ENCODE measurements at regions not wholly inside any gene's neighbourhood (a gene's known extent, or its start where the extent isn't known, plus 50 kb on each side); places are given as distances from the start of the nearest gene placed in this dataset.
"Not testable (repeated sequence)": the region's sequence is repeated elsewhere in the genome, so short reads cannot be mapped to it uniquely, and the experiment has no call there.

DNA sequence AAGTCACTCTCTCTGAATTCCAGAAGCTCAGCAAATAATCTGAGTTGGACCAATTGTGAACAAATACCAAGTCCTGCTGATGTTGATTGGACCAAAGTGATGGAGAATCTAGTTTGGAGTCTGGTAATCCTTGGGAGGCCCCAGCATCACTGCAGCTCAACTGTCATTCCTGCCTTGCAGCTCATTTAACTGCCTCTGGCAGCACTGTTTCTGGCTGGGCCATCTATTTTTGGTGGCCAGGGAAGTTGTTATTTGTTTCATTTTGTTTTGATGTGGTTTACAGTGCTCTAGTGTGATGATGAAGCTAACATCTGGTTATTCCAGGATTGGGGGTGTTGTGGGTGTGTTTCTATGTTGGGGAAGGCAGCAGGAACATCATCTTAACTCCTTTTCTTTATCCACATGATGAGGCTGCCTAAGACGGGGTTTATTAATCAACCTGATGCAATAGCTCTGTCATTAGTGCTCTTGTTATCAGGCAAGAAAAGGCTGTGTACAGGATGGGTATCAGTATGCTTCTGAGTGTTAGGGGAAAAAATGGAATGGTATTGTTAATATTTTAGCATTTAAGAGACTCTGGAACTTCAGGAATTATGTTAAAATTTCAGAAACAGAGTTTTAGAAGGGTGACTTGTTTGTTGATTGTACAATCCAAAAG lies 91.7 kb upstream of the SEC22B start:
- H3K4me2 ChIP-seq (ENCODE audit: low read length); H3K9me3 ChIP-seq (ENCODE audit: low read length); H3K27ac ChIP-seq (ENCODE audit: low read length); H3K36me3 ChIP-seq (ENCODE audit: low read depth, low read length); H3K27me3 ChIP-seq (ENCODE audit: low read length); POLR2A ChIA-PET (ENCODE audit: unreplicated experiment); H3K9me2 ChIP-seq (replicated peaks; ENCODE audit: low read length); H3K4me1 ChIP-seq (ENCODE audit: insufficient read depth, low read length); H3F3A ChIP-seq (ENCODE audit: low read length, unreplicated experiment); H3K4me3 ChIP-seq (ENCODE audit: low read length); H2AFZ ChIP-seq (ENCODE audit: low read length); H3K9ac ChIP-seq (ENCODE audit: low read length); intact Hi-C loops (cut with micrococcal nuclease); H4K20me1 ChIP-seq (ENCODE audit: low read length); CTCF ChIA-PET; H3K79me2 ChIP-seq (ENCODE audit: low read length); DNase-seq; BruUV-seq (replicated peaks); ATAC-seq: not testable (repeated sequence)

GRCh38 chr1:120264564-120264963 lies 88.2 kb upstream of the SEC22B start:
- CTCF ChIA-PET, result not testable (repeated sequence)

DNA sequence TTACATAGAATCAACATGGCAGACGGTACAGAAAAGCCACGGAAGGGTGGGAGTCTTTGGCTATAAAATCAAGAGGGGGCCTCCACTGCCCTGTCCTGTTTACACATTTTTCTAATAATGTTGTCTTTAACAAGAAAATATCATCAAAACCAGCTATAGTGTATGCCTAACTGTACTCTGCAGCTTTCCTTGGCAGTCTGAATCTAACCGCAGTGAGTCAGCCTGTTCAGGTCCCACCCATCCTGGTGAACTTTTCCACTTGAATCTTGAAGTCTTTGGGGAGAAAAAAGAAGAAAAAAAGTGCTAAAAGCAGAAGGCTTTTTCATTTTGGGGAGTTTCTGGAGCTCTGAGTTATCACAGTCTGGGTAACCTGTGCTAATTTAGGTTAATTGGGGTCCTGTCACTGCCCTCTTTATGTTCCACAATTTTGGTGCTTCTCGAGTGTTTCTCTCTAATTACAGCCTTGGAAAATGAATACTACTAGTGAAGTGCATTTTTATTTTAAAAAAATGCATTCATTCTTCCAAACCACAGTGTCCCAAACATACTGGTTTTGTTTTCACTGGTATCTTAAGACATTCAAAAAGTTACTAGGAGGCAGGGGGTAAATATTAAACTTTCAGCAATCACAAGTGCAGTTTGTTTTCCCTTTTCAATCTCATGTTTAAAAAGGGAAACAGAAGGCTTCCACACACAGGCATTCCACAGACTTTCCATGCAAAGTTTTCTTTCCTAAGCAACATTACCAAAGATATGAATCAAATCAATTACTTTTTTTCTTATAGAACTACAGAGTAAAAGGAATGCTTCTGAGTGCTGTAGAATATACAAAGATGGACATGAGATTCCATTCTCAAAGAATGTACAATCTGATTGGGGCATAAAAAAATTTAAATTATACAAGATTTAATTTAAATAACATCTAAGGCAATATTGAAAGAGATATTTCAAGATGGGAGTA lies 86.8 kb upstream of the SEC22B start:
- POLR2A ChIA-PET (ENCODE audit: unreplicated experiment); H3K27ac ChIP-seq (ENCODE audit: low read length); H3K79me2 ChIP-seq (ENCODE audit: low read length); H3K4me3 ChIP-seq (ENCODE audit: low read length); H3K9me2 ChIP-seq (replicated peaks; ENCODE audit: low read length); H3F3A ChIP-seq (ENCODE audit: low read length, unreplicated experiment); DNase-seq; H3K9me3 ChIP-seq (ENCODE audit: low read length); H3K4me1 ChIP-seq (ENCODE audit: insufficient read depth, low read length); H3K36me3 ChIP-seq (ENCODE audit: low read depth, low read length); H3K9ac ChIP-seq (ENCODE audit: low read length); intact Hi-C loops (cut with micrococcal nuclease); H2AFZ ChIP-seq (ENCODE audit: low read length); H3K27me3 ChIP-seq (ENCODE audit: low read length); CTCF ChIA-PET; H4K20me1 ChIP-seq (ENCODE audit: low read length); H3K4me2 ChIP-seq (ENCODE audit: low read length): not testable (repeated sequence)
- TSS peak; percentile 56 for BruUV-seq (replicated peaks)
- peak; percentile 92 for ATAC-seq

More at GRCh38 chr1:120264564-120264963, 88.2 kb upstream of the SEC22B start:
- H3K4me1 ChIP-seq (ENCODE audit: insufficient read depth, low read length); H3K27ac ChIP-seq (ENCODE audit: low read length); H2AFZ ChIP-seq (ENCODE audit: low read length); DNase-seq; H3K4me3 ChIP-seq (ENCODE audit: low read length); H3K79me2 ChIP-seq (ENCODE audit: low read length); H3K36me3 ChIP-seq (ENCODE audit: low read depth, low read length); H3F3A ChIP-seq (ENCODE audit: low read length, unreplicated experiment); H3K9ac ChIP-seq (ENCODE audit: low read length); H4K20me1 ChIP-seq (ENCODE audit: low read length); BruUV-seq (replicated peaks); H3K4me2 ChIP-seq (ENCODE audit: low read length); intact Hi-C loops (cut with micrococcal nuclease); H3K9me2 ChIP-seq (replicated peaks; ENCODE audit: low read length); H3K27me3 ChIP-seq (ENCODE audit: low read length); POLR2A ChIA-PET (ENCODE audit: unreplicated experiment); H3K9me3 ChIP-seq (ENCODE audit: low read length): not testable (repeated sequence)
- ATAC-seq, result peak; percentile 70

GRCh38 chr1:120257778-120258105 lies 81.4 kb upstream of the SEC22B start:
- H3K36me3 ChIP-seq (ENCODE audit: low read depth, low read length); BruUV-seq (replicated peaks); H3K79me2 ChIP-seq (ENCODE audit: low read length); DNase-seq; H3K9me3 ChIP-seq (ENCODE audit: low read length); H3K9me2 ChIP-seq (replicated peaks; ENCODE audit: low read length); H3K4me3 ChIP-seq (ENCODE audit: low read length); H4K20me1 ChIP-seq (ENCODE audit: low read length); H3K27me3 ChIP-seq (ENCODE audit: low read length); H3F3A ChIP-seq (ENCODE audit: low read length, unreplicated experiment); H2AFZ ChIP-seq (ENCODE audit: low read length); H3K27ac ChIP-seq (ENCODE audit: low read length); H3K4me2 ChIP-seq (ENCODE audit: low read length); H3K4me1 ChIP-seq (ENCODE audit: insufficient read depth, low read length); POLR2A ChIA-PET (ENCODE audit: unreplicated experiment); CTCF ChIA-PET; H3K9ac ChIP-seq (ENCODE audit: low read length); intact Hi-C loops (cut with micrococcal nuclease): not testable (repeated sequence)
- peak; percentile 51; the same call in 1 of the 2 replicates for ATAC-seq

DNA sequence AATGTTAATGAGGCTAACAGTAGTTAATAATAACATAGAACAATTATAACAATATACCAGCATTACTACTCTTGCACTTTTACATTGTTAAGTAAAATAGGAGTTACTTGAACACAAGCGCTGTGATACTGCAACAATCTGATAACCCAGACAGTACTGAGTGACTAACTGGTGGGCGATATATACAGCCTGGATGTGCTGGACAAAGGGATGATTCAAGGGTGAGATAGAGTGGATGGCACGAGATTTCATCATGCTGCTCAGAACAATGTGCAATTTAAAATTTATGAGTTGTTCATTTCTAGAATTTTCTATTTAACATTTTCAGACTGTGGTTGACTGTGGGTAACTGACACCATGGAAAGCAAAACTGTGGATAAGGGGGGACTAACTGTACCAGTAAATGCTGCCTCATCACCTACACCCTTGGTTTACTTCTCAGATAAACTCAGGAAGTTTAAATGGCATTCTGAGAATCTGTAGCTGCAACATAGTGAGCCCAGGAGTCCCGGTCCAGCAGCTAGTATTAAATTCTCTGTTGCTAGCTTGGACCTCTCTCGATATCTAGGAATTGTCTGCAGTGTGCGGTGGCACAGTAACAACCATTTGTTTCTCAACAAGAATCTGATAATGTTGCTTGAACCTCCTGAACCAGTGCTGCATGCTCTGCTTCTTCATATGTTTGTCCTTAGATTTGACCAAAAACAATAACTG lies 80.9 kb upstream of the SEC22B start:
- H3K9me2 ChIP-seq (replicated peaks; ENCODE audit: low read length); H3K36me3 ChIP-seq (ENCODE audit: low read depth, low read length); H2AFZ ChIP-seq (ENCODE audit: low read length); H4K20me1 ChIP-seq (ENCODE audit: low read length); H3K9ac ChIP-seq (ENCODE audit: low read length); H3K9me3 ChIP-seq (ENCODE audit: low read length); H3K27me3 ChIP-seq (ENCODE audit: low read length); H3K79me2 ChIP-seq (ENCODE audit: low read length); DNase-seq; H3F3A ChIP-seq (ENCODE audit: low read length, unreplicated experiment); H3K4me1 ChIP-seq (ENCODE audit: insufficient read depth, low read length); POLR2A ChIA-PET (ENCODE audit: unreplicated experiment); CTCF ChIA-PET; H3K4me3 ChIP-seq (ENCODE audit: low read length); BruUV-seq (replicated peaks); intact Hi-C loops (cut with micrococcal nuclease); H3K4me2 ChIP-seq (ENCODE audit: low read length); H3K27ac ChIP-seq (ENCODE audit: low read length): not testable (repeated sequence)
- ATAC-seq, result peak; percentile 54; the same call in 1 of the 2 replicates

- CTCF ChIA-PET, result not testable (repeated sequence)
Measured at GRCh38 chr1:120250756-120251155, 74.4 kb upstream of the SEC22B start.

More at GRCh38 chr1:120250756-120251155, 74.4 kb upstream of the SEC22B start:
- H3K4me2 ChIP-seq (ENCODE audit: low read length); H3K36me3 ChIP-seq (ENCODE audit: low read depth, low read length); H3K4me3 ChIP-seq (ENCODE audit: low read length); ATAC-seq; DNase-seq; intact Hi-C loops (cut with micrococcal nuclease); H4K20me1 ChIP-seq (ENCODE audit: low read length); H3K4me1 ChIP-seq (ENCODE audit: insufficient read depth, low read length); H2AFZ ChIP-seq (ENCODE audit: low read length); POLR2A ChIA-PET (ENCODE audit: unreplicated experiment); H3K27ac ChIP-seq (ENCODE audit: low read length); H3F3A ChIP-seq (ENCODE audit: low read length, unreplicated experiment); H3K9ac ChIP-seq (ENCODE audit: low read length); BruUV-seq (replicated peaks); H3K79me2 ChIP-seq (ENCODE audit: low read length); H3K27me3 ChIP-seq (ENCODE audit: low read length); H3K9me3 ChIP-seq (ENCODE audit: low read length); H3K9me2 ChIP-seq (replicated peaks; ENCODE audit: low read length): not testable (repeated sequence)
